CD4-positive, alpha-beta T cell treated with Interleukin-17A for 1 hour (primary cell): ENCODE measurements at regions not wholly inside any gene's neighbourhood (a gene's known extent, or its start where the extent isn't known, plus 50 kb on each side); places are given as distances from the start of the nearest gene placed in this dataset.
"Not testable (repeated sequence)": the region's sequence is repeated elsewhere in the genome, so short reads cannot be mapped to it uniquely, and the experiment has no call there.

ENCODE experiments used
- DNase-seq: peaks from one replicate; pipeline ENCODE4 v3.0.0-alpha.2; 2020

DNA sequence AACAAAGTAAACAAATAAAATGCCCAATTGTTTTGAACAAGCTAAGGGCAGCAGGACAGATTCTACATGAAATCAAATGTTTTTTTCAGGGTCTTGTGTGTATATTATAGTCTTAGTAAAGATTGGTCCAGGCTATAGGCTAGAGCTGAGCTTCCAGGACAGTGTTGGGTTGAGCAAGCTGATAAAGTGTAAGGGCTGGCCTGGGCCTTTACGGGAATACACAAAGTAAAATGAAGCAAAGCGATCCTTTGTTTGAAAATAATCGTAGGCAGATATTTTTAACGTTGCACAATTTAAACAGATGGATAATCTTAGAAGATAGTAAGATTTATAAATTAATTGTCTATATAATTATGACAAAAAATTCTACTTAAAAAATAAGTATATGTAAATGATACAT is 1204.6 kb downstream of the OTOL1 start:
- DNase-seq = no peak

DNA sequence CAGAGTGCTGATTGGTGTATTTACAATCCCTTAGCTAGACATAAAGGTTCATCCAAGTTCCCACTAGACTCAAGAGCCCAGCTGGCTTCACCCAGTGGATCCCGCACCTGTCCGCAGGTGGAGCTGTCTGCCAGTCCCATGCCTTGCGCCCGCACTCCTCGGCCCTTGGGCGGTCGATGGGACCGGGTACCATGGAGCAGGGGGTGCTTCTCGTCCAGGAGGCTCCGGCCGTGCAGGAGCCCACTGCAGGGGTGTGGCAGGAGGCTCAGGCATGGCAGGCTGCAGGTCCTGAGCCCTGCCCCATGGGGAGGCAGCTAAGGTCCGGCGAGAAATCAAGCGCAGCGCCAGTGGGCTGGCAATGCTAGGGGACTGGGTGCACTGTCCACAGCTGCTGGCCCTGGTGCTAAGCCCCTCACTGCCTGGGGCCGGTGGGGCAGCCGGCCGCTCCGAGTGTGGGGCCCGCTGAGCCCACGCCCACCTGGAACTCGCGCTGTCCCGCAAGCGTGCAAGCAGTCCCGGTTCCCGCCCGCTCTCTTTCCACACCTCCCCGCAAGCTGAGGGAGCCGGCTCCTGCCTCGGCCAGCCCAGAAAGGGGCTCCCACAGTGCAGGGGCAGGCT is 1206.3 kb downstream of the OTOL1 start:
- DNase-seq = no peak

DNA sequence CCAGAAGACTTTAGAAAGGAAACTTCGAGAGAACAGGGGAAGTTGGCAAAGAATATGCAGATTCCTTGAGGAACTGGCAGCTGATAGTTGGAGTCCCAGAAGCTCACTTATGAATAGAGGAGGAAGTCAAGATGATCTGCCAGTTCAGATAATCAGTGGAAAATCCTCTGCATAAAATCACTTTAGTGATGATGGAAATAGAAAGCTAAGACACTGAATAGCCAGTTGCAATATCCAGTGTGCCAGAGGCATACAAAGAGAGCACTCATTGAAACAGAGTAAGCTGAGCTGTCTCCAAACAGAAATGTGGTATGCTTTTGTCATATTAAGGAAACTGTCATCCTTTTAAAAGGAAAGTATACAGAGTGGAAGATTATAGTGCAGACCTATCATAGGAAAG is 1207.6 kb downstream of the OTOL1 start:
- no peak for DNase-seq

DNA sequence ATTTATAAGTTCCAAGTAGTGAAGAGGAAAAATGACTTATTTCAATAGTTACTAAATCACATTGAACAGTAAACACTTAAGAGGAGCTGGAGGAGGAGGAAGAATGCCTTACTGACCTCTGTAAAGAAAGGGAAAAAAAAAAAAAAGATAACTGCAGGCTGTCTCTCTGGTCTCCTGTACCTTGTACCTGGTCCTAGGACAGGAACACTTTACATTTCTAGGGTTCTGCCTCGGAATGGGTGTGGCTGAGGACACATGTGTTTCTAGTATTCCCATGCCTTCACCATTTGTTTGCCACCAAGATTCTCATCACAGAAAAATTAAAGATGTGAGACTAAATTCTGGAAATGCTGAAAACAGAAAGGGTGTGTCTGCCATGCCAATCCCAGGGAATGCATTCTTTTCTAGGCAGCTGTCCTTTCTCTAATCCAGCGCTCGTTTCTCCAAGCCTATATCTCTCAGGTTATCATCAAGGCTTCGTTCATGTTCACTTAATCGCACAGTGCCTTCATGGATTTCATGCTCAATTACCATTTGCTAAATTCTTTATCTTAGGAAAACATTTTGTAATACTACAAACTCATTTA is 1208.3 kb downstream of the OTOL1 start:
- no peak for DNase-seq

DNA sequence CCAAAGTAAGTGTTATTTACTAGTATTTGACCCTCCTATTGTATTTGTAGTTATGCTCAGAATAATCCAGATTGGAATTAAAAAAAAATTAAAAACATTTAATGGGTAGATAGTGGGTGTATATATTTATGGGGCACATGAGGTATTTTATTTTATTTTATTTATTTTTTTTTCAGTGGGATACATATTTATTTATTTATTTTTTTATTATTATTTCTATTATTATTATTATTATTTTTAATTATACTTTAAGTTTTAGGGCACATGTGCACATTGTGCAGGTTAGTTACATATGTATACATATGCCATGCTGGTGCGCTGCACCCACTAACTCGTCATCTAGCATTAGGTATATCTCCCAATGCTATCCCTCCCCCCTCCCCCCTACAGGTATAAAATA is 1211.8 kb downstream of the OTOL1 start:
- DNase-seq = not testable (repeated sequence)

DNA sequence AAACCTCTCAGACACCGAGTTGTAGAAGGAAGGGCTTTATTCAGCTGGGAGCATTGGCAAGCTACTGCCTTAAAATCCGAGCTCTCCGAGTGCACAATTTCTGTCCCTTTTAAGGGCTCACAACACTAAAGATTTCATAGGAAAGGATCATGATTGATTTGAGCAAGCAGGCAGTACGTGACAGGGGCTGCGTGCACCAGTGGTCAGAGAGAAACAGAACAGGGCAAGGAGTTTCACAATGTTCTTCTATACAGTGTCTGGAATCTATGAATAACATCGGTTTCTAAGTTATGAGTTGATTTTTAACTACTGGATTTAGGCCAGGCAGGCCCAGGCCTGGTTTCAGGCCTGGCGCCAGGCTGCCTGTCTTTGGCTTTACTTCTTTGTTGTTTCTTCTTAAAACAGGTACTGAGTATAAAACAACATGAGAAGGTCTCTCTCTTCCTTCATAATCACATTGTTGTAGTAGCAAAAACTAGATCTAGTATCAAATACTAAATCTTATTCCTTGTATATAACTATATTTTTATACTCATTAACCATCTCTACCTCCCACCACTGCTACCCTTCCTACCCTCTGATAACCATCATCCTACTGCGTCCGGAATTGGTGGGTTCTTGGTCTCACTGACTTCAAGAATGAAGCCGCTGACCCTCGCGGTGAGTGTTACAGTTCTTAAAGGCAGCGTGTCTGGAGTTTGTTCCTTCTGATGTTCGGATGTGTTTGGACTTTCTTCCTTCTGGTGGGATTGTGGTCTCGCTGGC is 1212.5 kb downstream of the OTOL1 start:
- DNase-seq = not testable (repeated sequence)

DNA sequence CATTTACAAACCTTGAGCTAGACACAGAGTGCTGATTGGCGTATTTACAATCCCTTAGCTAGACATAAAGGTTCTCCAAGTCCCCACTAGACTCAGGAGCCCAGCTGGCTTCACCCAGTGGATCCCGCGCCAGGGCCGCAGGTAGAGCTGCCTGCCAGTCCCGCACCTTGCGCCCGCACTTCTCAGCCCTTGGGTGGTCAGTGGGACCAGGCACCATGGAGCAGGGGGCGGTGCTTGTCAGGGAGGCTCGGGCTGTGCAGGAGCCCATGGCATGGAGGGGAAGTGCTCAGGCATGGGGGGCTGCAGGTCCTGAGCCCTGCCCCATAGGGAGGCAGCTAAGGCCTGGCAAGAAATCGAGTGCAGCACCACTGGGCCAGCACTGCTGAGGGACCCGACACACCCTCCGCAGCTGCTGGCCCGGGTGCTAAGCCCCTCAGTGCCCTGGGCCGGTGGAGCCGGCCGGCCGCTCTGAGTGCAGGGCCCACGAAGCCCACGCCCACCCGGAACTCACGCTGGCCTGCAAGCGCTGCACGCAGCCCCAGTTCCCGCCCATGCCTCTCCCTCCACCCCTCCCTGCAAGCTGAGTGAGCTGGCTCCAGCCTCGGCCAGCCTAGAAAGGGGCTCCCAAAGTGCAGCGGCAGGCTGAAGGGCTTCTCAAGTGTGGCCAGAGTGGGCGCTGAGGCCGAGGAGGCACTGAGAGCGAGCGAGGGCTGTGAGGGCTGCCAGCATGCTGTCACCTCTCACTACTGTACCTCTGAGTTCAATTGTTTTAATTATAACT is 1213.9 kb downstream of the OTOL1 start:
- DNase-seq = no peak

DNA sequence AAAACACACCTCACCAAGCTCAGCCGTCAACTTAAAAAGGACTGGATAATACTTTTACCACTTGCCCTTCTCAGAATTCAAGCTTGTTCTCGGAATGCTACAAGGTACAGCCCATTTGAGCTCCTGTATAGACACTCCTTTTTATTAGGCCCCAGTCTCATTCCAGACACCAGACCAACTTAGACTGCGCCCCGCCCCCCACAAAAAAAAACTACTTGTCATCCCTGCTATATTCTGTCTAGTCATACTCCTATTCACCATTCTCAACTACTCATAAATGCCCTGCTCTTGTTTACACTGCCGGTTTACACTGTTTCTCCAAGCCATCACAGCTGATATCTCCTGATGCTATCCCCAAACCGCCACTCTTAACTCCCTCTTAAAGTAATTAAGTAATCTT is 1220.5 kb downstream of the OTOL1 start:
- DNase-seq = not testable (repeated sequence)

DNA sequence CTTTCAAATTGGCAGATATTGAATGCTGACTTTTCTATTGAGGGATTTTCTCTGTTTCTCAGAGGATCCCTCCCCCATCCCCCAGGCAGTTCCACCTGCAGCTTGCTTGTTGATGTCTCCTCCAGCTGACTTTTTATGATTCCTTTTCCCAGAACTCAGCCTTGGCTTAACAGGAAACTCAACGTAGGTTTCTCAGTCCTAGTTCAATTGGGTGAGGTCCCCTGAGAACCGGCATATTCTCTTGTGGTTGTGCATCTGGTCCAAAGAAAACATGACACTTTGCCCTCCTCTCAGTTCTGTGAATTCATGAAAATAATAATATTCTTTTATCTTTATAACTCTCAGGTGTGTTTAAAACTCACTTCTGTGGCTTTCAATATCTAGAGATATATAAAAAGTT is 1222.1 kb downstream of the OTOL1 start:
- DNase-seq = no peak

DNA sequence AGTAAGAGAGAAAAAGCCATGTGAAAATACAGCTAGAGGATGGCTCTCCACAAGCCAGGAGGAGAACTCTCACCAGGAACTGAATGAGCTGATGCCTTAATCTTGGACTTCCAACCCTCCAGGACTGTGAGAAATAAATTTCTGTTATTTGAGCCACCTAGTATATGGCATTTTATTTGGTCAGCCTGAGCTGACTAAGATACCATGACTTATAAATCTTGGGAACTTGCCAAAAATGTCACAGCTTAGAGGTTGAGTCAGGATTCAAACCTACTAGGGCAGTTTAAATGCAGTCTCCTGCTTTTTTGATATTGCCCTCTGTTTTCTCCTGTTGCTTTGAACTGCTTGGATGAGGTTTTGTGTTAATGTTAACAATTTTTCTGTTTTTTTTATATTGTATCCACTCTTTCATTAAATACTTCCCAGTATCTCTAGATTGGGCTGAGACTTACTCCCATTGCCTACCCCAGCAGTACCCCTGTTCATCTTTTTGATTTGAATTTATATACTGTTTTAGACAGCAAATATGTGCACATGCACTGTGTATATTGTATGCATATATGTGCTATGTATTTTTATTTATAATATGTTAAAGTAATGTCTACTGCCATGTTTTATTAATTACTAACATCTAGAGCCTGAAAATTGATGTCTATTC is 1223.2 kb downstream of the OTOL1 start:
- no peak for DNase-seq

DNA sequence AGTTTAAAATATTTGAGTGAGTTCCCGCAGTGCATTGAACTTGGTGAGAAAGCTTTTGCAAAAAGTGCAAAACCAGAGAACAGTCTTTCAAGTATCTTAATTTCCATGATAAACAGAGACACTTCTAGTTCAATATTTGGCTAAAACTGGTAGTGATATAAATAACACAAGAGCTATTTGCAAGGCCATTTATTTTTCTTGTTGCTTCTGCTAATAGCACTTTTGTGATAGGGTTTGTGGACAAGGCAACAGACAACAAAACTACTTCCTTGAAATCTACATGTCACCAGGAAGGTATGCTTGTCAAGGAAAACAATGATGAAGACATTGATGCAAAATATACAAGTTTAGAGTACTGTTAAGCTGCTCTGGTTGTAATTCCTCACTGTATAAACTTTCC is 1225.1 kb downstream of the OTOL1 start:
- no peak for DNase-seq

DNA sequence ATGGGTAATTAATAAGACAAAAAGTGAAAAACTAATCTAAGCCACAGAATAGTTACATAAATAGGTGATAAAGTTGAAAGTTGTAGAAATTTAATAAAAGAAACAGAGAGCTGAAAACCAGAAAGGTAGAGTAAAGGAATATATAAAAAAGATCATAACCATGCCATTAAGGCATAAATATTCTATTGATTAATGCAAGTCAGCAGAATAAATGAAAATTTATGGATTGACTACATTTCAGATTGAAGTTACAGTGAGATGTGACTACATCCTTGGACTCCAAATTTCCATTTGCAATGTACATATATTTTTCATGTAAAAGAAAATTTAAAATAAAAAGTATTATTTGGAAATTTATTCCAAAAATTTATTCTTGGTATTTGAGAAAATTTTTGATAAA is 1225.7 kb downstream of the OTOL1 start:
- DNase-seq = no peak

DNA sequence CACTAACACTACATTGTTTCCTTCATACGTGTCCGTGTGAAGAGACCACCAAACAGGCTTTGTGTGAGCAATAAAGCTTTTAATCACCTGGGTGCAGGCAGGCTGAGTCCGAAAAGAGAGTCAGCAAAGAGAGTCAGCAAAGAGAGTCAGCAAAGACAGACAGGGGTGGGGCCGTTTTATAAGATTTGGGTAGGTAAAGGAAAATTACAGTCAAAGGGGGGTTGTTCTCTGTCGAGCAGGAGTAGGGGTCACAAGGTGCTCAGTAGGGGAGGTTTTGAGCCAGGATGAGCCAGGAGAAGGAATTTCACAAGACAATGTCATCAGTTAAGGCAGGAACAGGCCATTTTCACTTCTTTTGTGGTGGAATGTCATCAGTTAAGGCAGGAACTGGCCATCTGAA is 1226.2 kb downstream of the OTOL1 start:
- not testable (repeated sequence) for DNase-seq

DNA sequence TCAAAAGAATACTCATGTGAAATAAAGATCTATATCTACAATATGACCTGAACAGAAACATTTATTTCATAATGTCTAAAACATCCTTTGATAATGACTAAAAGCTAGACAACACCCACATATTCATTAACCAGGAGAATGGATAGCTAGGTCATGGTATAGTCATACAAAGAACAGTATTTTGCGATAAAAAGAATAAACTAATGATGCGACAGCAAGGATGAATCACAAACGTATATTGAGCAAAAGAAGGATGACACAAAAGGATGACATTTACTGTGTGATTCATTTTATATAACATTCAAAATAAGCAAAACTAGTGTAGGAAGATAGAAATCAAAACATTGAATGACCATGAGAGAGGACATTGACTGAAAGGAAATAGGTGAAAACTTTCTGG is 1233.1 kb downstream of the OTOL1 start:
- no peak for DNase-seq

DNA sequence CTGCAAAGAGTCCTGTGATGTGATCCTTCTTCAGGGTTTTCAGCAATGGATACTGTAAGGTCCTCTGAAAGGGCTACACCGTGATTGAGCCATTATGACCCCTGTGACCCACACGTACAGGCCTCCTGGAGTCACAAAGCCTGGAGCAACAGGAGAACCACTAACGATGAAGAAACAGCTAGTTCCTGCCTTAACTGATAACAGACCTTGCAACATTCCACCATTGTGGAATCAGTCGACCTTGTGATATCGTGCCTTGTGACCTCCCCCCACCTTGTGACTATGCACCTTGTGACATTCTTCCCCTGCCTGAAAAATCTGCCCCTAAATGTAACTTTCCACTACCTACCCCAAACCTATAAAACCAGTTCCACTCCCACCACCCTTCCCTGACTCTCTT is 1235.4 kb downstream of the OTOL1 start:
- not testable (repeated sequence) for DNase-seq

DNA sequence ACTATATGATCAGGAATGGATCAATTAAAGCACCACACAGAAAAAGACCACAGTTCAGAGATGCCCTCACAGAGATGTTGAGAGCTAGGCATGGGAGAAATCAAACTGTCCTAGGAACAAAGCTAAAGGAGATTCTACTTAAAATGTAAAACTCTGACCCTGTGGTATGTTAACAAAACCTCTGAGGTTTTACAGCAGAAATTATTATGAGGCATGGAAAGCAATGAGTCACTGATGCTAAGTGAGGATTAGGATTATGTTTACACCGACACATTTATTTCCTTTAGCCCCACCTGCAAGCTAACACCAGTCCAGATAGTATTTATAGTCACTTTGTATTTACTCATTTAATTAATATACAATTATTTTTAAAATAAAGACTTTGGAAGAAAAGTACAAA is 1242.2 kb downstream of the OTOL1 start:
- DNase-seq = no peak

DNA sequence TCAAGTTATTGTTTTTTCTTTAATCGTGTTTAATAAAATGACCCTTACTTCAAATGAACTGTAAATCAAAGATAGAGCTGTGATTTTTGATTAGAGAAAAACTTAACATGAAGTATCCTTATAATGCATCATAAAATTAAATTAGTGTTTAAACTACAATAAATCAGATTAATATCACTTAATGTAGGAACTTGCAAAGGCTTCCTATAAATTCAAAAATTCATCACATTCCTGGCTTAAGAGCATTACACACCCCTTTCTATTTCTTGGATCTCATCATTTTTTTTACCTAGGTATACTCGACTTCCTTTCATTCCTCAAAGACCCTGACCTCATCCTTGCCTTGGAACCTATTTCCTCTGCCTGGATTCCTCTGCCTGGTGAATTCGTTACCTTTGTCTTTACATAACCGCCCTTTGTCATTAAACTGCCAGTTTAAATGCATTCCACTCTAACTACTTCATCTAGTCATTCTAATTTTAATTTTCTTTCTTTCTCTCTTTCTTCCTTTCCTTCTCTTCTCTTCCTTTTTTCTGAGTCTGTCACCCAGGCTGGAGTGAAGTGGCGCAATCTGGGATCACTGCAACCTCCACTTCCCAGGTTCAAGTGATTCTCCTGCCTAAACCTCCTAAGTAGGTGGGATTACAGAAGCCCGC is 1244.5 kb downstream of the OTOL1 start:
- DNase-seq = no peak

DNA sequence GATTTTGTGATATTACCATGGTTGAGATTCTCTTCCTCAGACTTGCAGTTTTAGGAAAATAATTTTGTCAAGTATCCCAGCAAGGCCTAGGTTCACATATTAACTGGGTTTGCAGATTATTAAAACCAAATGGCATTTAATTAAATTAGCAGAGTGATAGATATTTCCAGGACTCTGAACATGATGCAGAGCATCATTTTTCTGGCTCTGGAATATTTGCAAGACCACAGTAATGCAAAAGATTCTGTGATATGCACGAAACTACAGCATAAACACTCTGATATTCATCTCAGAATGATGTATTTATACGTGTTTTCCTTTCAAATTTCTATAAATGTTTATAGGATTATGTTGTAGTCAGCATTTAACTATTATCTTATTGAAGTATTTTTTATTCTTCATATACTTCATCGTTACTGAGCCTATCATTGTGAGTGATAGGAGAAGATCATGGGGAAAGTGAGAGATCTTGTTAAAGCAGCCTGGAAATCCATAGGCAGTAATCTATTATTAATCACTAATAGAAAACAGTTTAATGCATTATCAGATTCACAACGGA is 1245.6 kb downstream of the OTOL1 start:
- DNase-seq = no peak

DNA sequence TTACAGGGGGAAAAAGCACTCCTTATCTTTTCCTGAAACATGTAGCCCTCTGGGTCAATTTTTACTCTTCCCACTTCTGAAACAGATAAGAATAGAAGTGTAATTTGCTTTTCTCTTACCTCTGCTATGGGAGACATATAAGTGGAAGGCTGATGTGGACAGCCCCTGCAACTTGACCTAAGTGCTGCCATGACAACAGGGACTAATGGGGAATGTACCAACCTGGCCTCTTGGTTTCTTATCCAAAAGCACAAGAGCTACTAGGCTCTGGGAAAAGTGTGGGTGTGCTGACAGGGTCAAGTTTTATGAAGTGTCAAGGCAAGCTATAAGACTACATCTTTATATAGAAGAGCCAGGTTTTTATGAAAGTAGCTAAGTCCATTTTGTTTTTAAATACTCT is 1246.5 kb downstream of the OTOL1 start:
- no peak for DNase-seq

DNA sequence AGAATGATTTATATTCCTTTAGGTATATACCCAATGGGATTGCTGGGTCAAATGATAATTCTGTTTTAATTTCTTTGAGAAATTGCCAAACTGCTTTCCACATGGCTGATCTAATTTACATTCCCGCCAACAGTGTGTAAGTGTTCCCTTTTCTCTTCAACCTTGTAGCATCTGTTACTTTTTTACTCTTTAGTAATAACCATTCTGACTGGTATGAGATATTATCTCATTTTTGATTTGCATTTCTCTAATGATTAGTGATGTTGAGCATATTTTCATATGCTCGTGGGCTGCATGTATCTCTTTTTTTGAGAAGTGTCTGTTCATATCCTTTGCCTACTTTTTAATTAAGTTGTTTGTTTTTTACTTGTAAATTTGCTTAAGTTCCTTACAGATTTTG is 1264.2 kb downstream of the OTOL1 start:
- no peak for DNase-seq

DNA sequence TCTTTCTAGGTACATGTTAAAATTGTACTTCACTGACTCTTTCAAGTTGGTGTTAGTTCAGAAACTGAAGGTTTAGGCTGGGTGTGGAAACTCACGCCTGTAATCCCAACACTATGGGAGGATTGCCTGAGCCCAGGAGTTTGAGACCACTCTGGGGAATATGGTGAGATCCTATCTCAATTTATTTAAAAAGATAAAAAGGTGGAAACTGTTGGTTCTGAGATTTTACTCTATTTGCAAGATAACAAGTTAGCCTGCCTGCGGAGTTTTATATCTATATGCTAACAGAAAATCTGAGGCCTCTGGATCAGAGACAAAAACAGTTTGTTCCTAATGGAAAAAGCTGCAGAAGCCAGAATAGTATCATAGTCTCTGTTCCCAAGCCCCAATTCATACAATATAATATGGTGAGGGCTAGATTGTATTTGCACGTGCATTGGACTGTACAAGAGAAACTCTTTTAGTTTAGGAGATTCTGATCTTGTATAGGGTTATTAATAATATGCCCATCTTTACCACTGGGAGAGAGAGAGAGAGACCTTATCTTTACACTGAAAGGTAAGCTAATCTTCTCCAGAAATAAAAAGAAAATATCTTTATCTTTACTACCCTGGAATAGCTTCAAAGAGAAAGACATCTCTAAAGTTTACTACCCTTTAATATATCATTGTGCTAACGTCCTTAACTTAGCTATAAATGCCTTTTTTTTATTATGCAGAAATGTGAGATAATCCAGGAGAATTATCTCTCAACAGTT is 1267.6 kb downstream of the OTOL1 start:
- no peak for DNase-seq

DNA sequence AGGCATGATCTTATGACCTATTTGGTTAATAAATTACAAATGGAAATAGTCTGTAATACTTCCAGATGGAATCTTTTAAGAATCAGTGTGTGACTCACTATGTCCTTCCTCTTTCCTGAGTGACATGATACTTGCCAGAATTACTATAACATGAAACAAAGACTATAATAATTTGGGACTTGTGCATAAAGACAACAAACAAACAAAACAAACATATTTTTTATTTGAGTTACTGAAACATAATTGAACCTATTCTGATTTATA is 1268.1 kb downstream of the OTOL1 start:
- no peak for DNase-seq
